ENCODE measurements at regions not wholly inside any gene's neighbourhood (a gene's known extent, or its start where the extent isn't known, plus 50 kb on each side); places are given as distances from the start of the nearest gene placed in this dataset.

DNA sequence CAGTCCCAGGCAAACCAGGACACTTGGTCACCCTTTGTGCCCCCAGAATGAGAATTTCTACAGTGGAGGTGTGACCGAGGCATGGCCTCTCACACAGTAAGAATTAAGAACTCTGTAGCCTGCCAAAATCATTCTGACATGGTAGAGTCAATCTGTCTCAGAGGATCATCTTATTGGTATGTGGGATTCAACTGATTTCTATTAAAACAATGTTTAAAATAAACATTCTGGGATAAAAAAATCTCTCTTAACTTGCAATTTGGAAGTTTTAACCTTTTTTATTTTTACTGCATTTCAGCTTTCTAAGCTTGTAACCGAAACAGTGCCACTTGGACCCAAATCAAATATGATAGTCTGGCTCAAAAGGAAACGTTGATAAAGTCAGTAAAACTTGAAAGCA is 165.4 kb upstream of the LDB2 start:
- TF ChIP-seq, protein P1, sequence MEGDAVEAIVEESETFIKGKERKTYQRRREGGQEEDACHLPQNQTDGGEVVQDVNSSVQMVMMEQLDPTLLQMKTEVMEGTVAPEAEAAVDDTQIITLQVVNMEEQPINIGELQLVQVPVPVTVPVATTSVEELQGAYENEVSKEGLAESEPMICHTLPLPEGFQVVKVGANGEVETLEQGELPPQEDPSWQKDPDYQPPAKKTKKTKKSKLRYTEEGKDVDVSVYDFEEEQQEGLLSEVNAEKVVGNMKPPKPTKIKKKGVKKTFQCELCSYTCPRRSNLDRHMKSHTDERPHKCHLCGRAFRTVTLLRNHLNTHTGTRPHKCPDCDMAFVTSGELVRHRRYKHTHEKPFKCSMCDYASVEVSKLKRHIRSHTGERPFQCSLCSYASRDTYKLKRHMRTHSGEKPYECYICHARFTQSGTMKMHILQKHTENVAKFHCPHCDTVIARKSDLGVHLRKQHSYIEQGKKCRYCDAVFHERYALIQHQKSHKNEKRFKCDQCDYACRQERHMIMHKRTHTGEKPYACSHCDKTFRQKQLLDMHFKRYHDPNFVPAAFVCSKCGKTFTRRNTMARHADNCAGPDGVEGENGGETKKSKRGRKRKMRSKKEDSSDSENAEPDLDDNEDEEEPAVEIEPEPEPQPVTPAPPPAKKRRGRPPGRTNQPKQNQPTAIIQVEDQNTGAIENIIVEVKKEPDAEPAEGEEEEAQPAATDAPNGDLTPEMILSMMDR (IDR thresholded peaks at IDR 0.05), result no peak
- no peaks in the 10 kb centered on the region for H3K4me1 ChIP-seq
- no peaks in the 10 kb centered on the region for H3K79me2 ChIP-seq
- H3K4me3 ChIP-seq (ENCODE audit: low read depth, low read length), result no peak overlapping the region
- no peak overlapping the region for H3K9ac ChIP-seq
- no peaks in the 10 kb centered on the region for H3K36me3 ChIP-seq (ENCODE audit: control insufficient read depth, insufficient read depth, low read length)
- no peak overlapping the region for H3K27ac ChIP-seq
- no peaks in the 10 kb centered on the region for H3K27me3 ChIP-seq (ENCODE audit: control insufficient read depth, insufficient read depth, low read length)
- H2AFZ ChIP-seq, result no peak overlapping the region
- H3K9me3 ChIP-seq (ENCODE audit: control insufficient read depth, low read length), result no peaks in the 10 kb centered on the region
- H3K4me2 ChIP-seq (ENCODE audit: low read length), result no peak overlapping the region

DNA sequence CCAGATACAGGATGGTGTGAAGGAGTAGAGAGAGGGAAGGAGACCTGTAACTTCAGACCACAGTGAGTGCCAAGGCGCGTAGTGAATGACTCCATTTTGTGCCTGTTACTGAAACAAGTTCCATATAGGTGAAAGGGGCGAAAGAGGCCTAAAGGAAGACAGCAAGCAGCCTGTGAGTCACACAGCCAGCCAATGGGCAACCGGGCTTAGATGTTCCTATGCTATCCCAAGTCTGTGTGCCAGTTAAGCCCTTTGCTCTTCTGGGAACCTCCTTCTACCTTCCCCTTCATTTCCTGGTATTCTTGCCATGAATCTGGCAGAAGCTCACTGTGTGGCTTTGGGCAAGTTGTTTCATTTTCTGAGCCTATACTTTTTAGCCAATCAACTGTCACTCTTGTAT is 161.8 kb upstream of the LDB2 start:
- TF ChIP-seq, protein P1 (IDR thresholded peaks at IDR 0.05), result no peak
- Histone ChIP-seq H3K36me3 (ENCODE audit: control insufficient read depth, insufficient read depth, low read length) (no peaks in the 10 kb centered on the region), H2AFZ (no peak overlapping the region), H3K27me3 (ENCODE audit: control insufficient read depth, insufficient read depth, low read length) (no peaks in the 10 kb centered on the region), H3K27ac (no peak overlapping the region), H3K9ac (no peak overlapping the region), H3K4me2 (ENCODE audit: low read length) (no peak overlapping the region), H3K4me1 (no peaks in the 10 kb centered on the region), H3K9me3 (ENCODE audit: control insufficient read depth, low read length) (no peaks in the 10 kb centered on the region), H3K4me3 (ENCODE audit: low read depth, low read length) (no peak overlapping the region), H3K79me2 (no peaks in the 10 kb centered on the region)

DNA sequence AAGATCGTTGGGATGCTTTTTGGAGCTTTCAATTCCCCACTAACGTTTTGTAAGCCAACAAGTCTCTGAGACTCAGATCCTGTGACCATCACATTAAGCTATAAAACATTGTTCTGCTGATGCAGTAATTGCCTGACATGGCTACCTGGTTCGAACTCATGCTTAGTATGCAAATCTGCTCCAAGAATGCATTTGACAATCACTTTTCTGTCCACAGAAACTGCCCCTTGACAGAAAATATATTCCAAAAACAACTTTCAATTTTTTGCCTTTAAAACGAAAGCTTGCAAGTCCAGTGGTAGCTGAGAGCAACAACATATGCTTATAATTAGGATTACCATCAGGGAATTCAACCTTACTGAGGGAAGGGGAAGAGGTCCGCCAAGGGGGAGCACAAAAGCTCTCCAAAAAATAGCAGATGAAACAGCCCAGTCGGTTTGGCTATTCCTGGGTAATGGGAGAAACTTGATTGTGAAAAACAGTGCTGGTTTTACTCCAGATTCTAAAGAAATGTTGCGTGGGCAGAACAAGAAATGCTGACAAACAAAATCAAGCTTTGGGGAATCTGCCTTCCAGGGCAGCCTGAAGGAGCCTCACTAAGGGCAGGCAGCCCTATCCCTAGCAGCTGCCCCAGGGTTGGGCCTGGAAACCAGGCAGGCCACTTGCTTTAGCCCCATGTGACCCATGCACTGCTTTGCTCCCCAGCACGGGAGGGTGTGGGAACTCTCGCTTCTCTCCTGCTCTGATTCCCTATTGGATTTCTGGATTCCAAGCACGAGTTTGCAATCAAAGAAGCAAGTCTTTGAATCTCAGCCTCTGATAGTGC is 160.7 kb upstream of the LDB2 start:
- Histone ChIP-seq H3K79me2 (no peaks in the 10 kb centered on the region), H3K9ac (no peak overlapping the region), H3K4me2 (ENCODE audit: low read length) (no peak overlapping the region), H2AFZ (no peak overlapping the region), H3K9me3 (ENCODE audit: control insufficient read depth, low read length) (no peaks in the 10 kb centered on the region), H3K4me3 (ENCODE audit: low read depth, low read length) (no peak overlapping the region), H3K27ac (no peak overlapping the region), H3K4me1 (no peaks in the 10 kb centered on the region), H3K27me3 (ENCODE audit: control insufficient read depth, insufficient read depth, low read length) (no peaks in the 10 kb centered on the region), H3K36me3 (ENCODE audit: control insufficient read depth, insufficient read depth, low read length) (no peaks in the 10 kb centered on the region)
- TF ChIP-seq, protein P1 (IDR thresholded peaks at IDR 0.05), result no peak

DNA sequence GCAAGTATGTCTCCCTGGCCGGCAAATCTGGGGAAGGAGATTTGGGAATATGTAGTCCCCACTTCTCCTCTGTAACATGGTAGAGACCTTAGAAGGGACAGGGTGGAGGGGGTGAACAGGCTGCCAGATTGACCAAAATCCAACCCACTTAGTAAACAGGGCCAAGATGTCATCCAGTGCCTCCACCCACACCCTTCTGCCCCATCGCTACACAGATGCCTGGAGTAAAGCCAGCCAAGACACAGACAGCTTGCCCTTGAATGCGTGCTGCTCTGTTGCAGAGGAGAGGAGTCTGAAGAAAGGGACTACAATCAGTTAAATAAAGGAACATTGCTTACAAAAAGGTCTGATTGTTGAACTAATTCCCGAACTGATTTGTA is 160.1 kb upstream of the LDB2 start:
- Histone ChIP-seq H3K9me3 (ENCODE audit: control insufficient read depth, low read length) (no peaks in the 10 kb centered on the region), H3K4me3 (ENCODE audit: low read depth, low read length) (no peak overlapping the region), H3K27me3 (ENCODE audit: control insufficient read depth, insufficient read depth, low read length) (no peaks in the 10 kb centered on the region), H3K27ac (no peak overlapping the region), H2AFZ (no peak overlapping the region), H3K4me1 (no peaks in the 10 kb centered on the region), H3K79me2 (no peaks in the 10 kb centered on the region), H3K36me3 (ENCODE audit: control insufficient read depth, insufficient read depth, low read length) (no peaks in the 10 kb centered on the region), H3K9ac (no peak overlapping the region), H3K4me2 (ENCODE audit: low read length) (no peak overlapping the region)
- TF ChIP-seq, protein P1 (IDR thresholded peaks at IDR 0.05), result no peak

DNA sequence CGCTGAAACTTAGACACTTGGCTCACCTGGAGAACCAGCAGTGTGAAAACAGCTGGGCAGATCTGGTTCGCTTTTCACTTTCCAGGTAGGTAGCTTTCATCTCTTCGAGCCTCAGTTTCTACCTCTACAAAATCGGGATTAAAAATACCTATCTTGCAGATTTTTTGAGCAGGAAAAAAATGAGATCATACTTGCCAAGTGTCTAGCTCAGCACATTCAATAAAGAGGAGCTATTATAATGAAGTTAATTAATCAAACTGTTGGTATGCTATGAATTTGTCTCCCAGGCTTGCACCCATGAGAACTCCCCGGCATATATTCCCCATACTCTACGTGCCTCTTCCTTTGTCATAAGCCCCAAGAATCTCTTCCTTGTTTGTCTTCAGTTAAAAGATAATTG is 158.6 kb upstream of the LDB2 start:
- no peaks in the 10 kb centered on the region for H3K9me3 ChIP-seq (ENCODE audit: control insufficient read depth, low read length)
- H3K27ac ChIP-seq, result no peak overlapping the region
- no peaks in the 10 kb centered on the region for H3K36me3 ChIP-seq (ENCODE audit: control insufficient read depth, insufficient read depth, low read length)
- TF ChIP-seq, protein P1 (IDR thresholded peaks at IDR 0.05), result no peak
- no peaks in the 10 kb centered on the region for H3K4me1 ChIP-seq
- no peaks in the 10 kb centered on the region for H3K27me3 ChIP-seq (ENCODE audit: control insufficient read depth, insufficient read depth, low read length)
- H3K4me2 ChIP-seq (ENCODE audit: low read length), result no peak overlapping the region
- no peaks in the 10 kb centered on the region for H3K79me2 ChIP-seq
- no peak overlapping the region for H2AFZ ChIP-seq
- H3K9ac ChIP-seq, result no peak overlapping the region
- no peak overlapping the region for H3K4me3 ChIP-seq (ENCODE audit: low read depth, low read length)
